ENCODE measurements at regions not wholly inside any gene's neighbourhood (a gene's known extent, or its start where the extent isn't known, plus 50 kb on each side); places are given as distances from the start of the nearest gene placed in this dataset.

GRCh38 chr7:94272821-94273583 is 121.7 kb upstream of the COL1A2 start:
- TF ChIP-seq REST (IDR thresholded peaks at IDR 0.05; ENCODE audit: insufficient read depth in 1 of 2, low read depth in 2 of 2, low read length in 2 of 2) (no peak), SIN3A (IDR thresholded peaks at IDR 0.05; ENCODE audit: borderline replicate concordance, insufficient read depth, low read length) (no peak), POLR2AphosphoS5 (IDR thresholded peaks at IDR 0.05; ENCODE audit: low read depth, low read length) (no peak), TAF1 (IDR thresholded peaks at IDR 0.05; ENCODE audit: borderline replicate concordance, insufficient read depth, low read length) (no peak), FOXP2 (optimal IDR thresholded peaks at IDR 0.05; ENCODE audit: borderline replicate concordance, extremely low read depth, extremely low read length, insufficient read depth) (no peak)

GRCh38 chr7:94274828-94275227 is 119.9 kb upstream of the COL1A2 start:
- TF ChIP-seq REST (IDR thresholded peaks at IDR 0.05; ENCODE audit: insufficient read depth in 1 of 2, low read depth in 2 of 2, low read length in 2 of 2) (no peak), TAF1 (IDR thresholded peaks at IDR 0.05; ENCODE audit: borderline replicate concordance, insufficient read depth, low read length) (no peak), SIN3A (IDR thresholded peaks at IDR 0.05; ENCODE audit: borderline replicate concordance, insufficient read depth, low read length) (no peak), POLR2AphosphoS5 (IDR thresholded peaks at IDR 0.05; ENCODE audit: low read depth, low read length) (no peak), FOXP2 (optimal IDR thresholded peaks at IDR 0.05; ENCODE audit: borderline replicate concordance, extremely low read depth, extremely low read length, insufficient read depth) (no peak)

GRCh38 chr7:94276027-94276426 is 118.7 kb upstream of the COL1A2 start:
- no peak for TF ChIP-seq TAF1 (IDR thresholded peaks at IDR 0.05; ENCODE audit: borderline replicate concordance, insufficient read depth, low read length)
- TF ChIP-seq REST (IDR thresholded peaks at IDR 0.05; ENCODE audit: insufficient read depth in 1 of 2, low read depth in 2 of 2, low read length in 2 of 2): no peak
- no peak for TF ChIP-seq FOXP2 (optimal IDR thresholded peaks at IDR 0.05; ENCODE audit: borderline replicate concordance, extremely low read depth, extremely low read length, insufficient read depth)
- TF ChIP-seq SIN3A (IDR thresholded peaks at IDR 0.05; ENCODE audit: borderline replicate concordance, insufficient read depth, low read length): no peak
- TF ChIP-seq POLR2AphosphoS5 (IDR thresholded peaks at IDR 0.05; ENCODE audit: low read depth, low read length): no peak

DNA sequence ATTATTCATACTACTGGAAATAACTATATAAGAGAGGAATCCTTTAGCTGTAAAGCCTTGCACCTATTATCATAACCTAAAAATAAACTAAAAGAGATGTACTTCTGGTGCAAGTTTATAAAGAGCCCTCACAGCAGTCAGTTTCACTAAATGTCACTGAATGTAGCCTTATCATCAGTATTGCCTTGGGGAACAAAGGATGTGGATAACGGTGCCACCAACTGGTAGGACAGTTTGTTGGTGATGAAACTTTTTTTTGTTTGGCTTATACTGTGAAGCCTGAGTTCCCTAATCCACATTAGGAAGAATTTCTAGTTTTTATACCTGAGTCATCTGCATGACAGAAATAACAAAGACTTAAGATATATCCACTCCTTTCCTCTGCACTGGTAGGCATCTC is 117.9 kb upstream of the COL1A2 start:
- no peak for TF ChIP-seq TAF1 (IDR thresholded peaks at IDR 0.05; ENCODE audit: borderline replicate concordance, insufficient read depth, low read length)
- no peak for TF ChIP-seq POLR2AphosphoS5 (IDR thresholded peaks at IDR 0.05; ENCODE audit: low read depth, low read length)
- TF ChIP-seq FOXP2 (optimal IDR thresholded peaks at IDR 0.05; ENCODE audit: borderline replicate concordance, extremely low read depth, extremely low read length, insufficient read depth): no peak
- no peak for TF ChIP-seq REST (IDR thresholded peaks at IDR 0.05; ENCODE audit: insufficient read depth in 1 of 2, low read depth in 2 of 2, low read length in 2 of 2)
- TF ChIP-seq SIN3A (IDR thresholded peaks at IDR 0.05; ENCODE audit: borderline replicate concordance, insufficient read depth, low read length): no peak

Data from PFSK-1 (cell line).